Suprapubic skin (tissue), 4 donors: ENCODE measurements at regions not wholly inside any gene's neighbourhood (a gene's known extent, or its start where the extent isn't known, plus 50 kb on each side); places are given as distances from the start of the nearest gene placed in this dataset.

ENCODE experiments used
- DNase-seq, 2 donors: peaks; one replicate each; pipeline ENCODE4 v3.0.0-alpha.2; 2019; ENCODE audit warnings: low spot score in 2 of 2
- H3K27ac ChIP-seq: fragments of 200-600 bp; sonication (generic); one replicate; pipeline ENCODE4 v1.5.1; 2019
- H3K27me3 ChIP-seq: fragments of 200-600 bp; sonication (generic); one replicate; pipeline ENCODE4 v1.5.1; 2019
- H3K36me3 ChIP-seq: fragments of 200-600 bp; sonication (generic); one replicate; pipeline ENCODE4 v1.5.1; 2019
- H3K4me1 ChIP-seq: fragments of 200-600 bp; sonication (generic); one replicate; pipeline ENCODE4 v1.5.1; 2019
- H3K4me3 ChIP-seq: fragments of 200-600 bp; sonication (generic); one replicate; pipeline ENCODE4 v1.5.1; 2019; ENCODE audit warnings: mild to moderate bottlenecking
- H3K9me3 ChIP-seq: fragments of 200-600 bp; sonication (generic); one replicate; pipeline ENCODE4 v1.5.1; 2019
- CTCF ChIP-seq, 2 donors: fragments of 200-600 bp in 1 of 2; fragments of 450-650 bp in 1 of 2; sonication (generic) in 1 of 2; IDR thresholded peaks; one replicate each; pipeline ENCODE4 v1.5.1; 2016 to 2019; ENCODE audit warnings: antibody characterized with exemption in 2 of 2, mild to moderate bottlenecking in 1 of 2, moderate library complexity in 1 of 2
- EP300 ChIP-seq: sonication (generic); formaldehyde crosslinking; IDR thresholded peaks from one replicate; pipeline ENCODE4 v1.6.1; 2017; ENCODE audit warnings: antibody characterized with exemption
- POLR2A ChIP-seq, 2 donors: fragments of 450-650 bp; IDR thresholded peaks; one replicate each; pipeline ENCODE4 v1.6.1; 2017; ENCODE audit warnings: antibody characterized with exemption in 2 of 2, mild to moderate bottlenecking in 2 of 2, moderate library complexity in 2 of 2
- POLR2AphosphoS5 ChIP-seq, 3 donors: sonication (generic); formaldehyde crosslinking; IDR thresholded peaks; one replicate each; pipeline ENCODE4 v1.6.1; 2017; ENCODE audit warnings: antibody characterized with exemption in 3 of 3
- WGBS: methylation state at CpG from one replicate; pipeline ENCODE4 v1.1.5; 2018; 5-methylcytosine and 5-hydroxymethylcytosine counted together

DNA sequence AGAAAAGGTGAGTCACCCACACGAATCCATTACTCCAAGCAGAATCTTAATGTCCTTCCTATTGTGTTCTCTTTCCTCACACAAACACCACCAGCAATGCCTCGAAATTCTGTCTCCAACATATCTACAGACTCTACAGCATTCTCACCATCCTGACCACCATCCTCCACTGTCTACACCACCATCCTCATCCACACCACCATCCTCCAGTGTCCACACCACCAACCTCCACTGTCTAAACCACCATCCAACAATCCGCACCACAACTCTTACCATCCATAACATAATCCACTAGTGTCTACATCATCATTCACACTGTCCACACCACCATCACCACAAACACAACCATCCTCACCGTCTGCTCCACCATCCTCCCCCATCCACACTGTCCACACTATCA lies 121.6 kb upstream of the ALKAL2 start:
- Histone ChIP-seq H3K27ac (no peak overlapping the region), H3K9me3 (no peaks in the 10 kb centered on the region), H3K36me3 (no peaks in the 10 kb centered on the region), H3K27me3 (no peaks in the 10 kb centered on the region), H3K4me1 (no peaks in the 10 kb centered on the region), H3K4me3 (no peak overlapping the region)
- TF ChIP-seq POLR2A (IDR thresholded peaks at IDR 0.05) (no peak), CTCF (IDR thresholded peaks at IDR 0.05) (no peak), EP300 (no peak), POLR2AphosphoS5 (IDR thresholded peaks at IDR 0.05) (no peak)
- peak in 1 of 2 donors; percentile 34 for DNase-seq
- 83% methylated on average over 4 of the region's 4 CpGs for WGBS

DNA sequence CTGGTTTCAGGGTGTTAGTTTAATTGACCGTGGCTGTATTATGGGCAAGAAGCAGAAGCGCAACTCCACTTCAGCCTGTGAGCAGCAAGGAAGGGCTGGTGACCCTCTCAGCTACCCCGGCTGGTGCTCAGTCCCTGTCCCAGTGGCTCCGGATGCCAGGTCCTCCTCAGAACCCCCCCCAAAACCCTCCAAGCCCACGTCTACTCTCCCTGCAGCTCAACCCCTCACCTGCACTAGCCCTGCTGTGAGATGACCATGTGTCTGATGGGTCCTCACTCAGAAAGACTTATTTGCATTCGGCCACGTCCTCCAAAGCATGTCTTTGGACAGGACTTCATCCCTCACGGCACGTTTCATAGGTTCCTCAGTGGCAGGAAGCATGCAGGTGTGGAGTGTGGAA lies 119.7 kb upstream of the ALKAL2 start:
- TF ChIP-seq POLR2A (IDR thresholded peaks at IDR 0.05) = no peak
- no peak for TF ChIP-seq EP300
- TF ChIP-seq CTCF (IDR thresholded peaks at IDR 0.05) = no peak
- TF ChIP-seq POLR2AphosphoS5 (IDR thresholded peaks at IDR 0.05) = no peak
- 79% methylated on average over 9 of the region's 9 CpGs for WGBS
- Histone ChIP-seq H3K4me3 (no peak overlapping the region), H3K27me3 (no peaks in the 10 kb centered on the region), H3K4me1 (no peaks in the 10 kb centered on the region), H3K27ac (no peak overlapping the region), H3K9me3 (no peaks in the 10 kb centered on the region), H3K36me3 (no peaks in the 10 kb centered on the region)
- no peak for DNase-seq

GRCh38 chr2:406876-407275 lies 119.0 kb upstream of the ALKAL2 start:
- H3K4me3 ChIP-seq = no peak overlapping the region
- H3K27ac ChIP-seq = no peak overlapping the region
- no peak for TF ChIP-seq EP300
- TF ChIP-seq CTCF (IDR thresholded peaks at IDR 0.05) = no peak
- TF ChIP-seq POLR2AphosphoS5 (IDR thresholded peaks at IDR 0.05) = no peak
- no peak for TF ChIP-seq POLR2A (IDR thresholded peaks at IDR 0.05)
- 42% methylated on average over 4 of the region's 4 CpGs for WGBS
- H3K4me1 ChIP-seq = no peaks in the 10 kb centered on the region
- H3K9me3 ChIP-seq = no peaks in the 10 kb centered on the region
- H3K36me3 ChIP-seq = no peaks in the 10 kb centered on the region
- H3K27me3 ChIP-seq = no peaks in the 10 kb centered on the region
- no peak for DNase-seq

GRCh38 chr2:406231-406630 lies 118.3 kb upstream of the ALKAL2 start:
- Histone ChIP-seq H3K27ac (no peak overlapping the region), H3K4me3 (no peak overlapping the region), H3K4me1 (no peaks in the 10 kb centered on the region), H3K36me3 (no peaks in the 10 kb centered on the region), H3K27me3 (no peaks in the 10 kb centered on the region), H3K9me3 (no peaks in the 10 kb centered on the region)
- DNase-seq = no peak
- TF ChIP-seq POLR2AphosphoS5 (IDR thresholded peaks at IDR 0.05) (no peak), CTCF (IDR thresholded peaks at IDR 0.05) (no peak), EP300 (no peak), POLR2A (IDR thresholded peaks at IDR 0.05) (no peak)
- WGBS = 80% methylated on average over 4 of the region's 4 CpGs

DNA sequence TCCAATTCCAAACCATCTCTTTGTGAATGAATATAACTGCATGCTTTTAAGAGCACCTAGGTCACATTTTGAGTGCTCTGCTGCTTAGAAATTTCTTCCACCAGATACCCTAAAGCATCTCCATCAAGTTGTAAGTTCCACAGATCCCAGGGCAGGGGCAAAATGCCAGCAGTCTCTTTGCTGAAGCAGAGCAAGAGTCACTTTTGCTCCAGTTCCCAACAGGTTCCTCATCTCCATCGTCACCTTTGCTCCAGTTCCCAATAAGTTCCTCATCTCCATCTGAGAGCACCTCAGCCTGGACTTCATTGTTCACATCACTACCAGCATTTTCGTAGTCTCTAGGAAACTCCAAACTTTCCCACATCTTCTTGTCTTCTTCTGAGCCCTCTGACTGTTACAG lies 116.7 kb upstream of the ALKAL2 start:
- 87% methylated on average over 2 of the region's 2 CpGs for WGBS
- Histone ChIP-seq H3K27ac (no peak overlapping the region), H3K9me3 (no peaks in the 10 kb centered on the region), H3K36me3 (no peaks in the 10 kb centered on the region), H3K4me1 (no peaks in the 10 kb centered on the region), H3K27me3 (no peaks in the 10 kb centered on the region), H3K4me3 (no peak overlapping the region)
- TF ChIP-seq POLR2AphosphoS5 (IDR thresholded peaks at IDR 0.05) (no peak), CTCF (IDR thresholded peaks at IDR 0.05) (no peak), EP300 (no peak), POLR2A (IDR thresholded peaks at IDR 0.05) (no peak)
- DNase-seq = no peak
